HG03558 (cell line): ENCODE measurements at regions not wholly inside any gene's neighbourhood (a gene's known extent, or its start where the extent isn't known, plus 50 kb on each side); places are given as distances from the start of the nearest gene placed in this dataset.
"Not testable (repeated sequence)": the region's sequence is repeated elsewhere in the genome, so short reads cannot be mapped to it uniquely, and the experiment has no call there.

Experiments
- ATAC-seq: cut with Tn5 transposase; IDR thresholded peaks from one replicate; pipeline ENCODE4 v1.9.1; 2021; ENCODE audit warnings: moderate number of reproducible peaks; ENCODE audit not compliant: unreplicated experiment; ENCODE audit errors: extremely low read depth

GRCh38 chrX:134045372-134045771, 60.0 kb upstream of the GPC3 start:
- ATAC-seq: not testable (repeated sequence)

- ATAC-seq: not testable (repeated sequence)
These were observed 81.7 kb upstream of the GPC3 start for GRCh38 chrX:134067107-134067506.

GRCh38 chrX:134071899-134072298, 86.5 kb upstream of the GPC3 start:
- not testable (repeated sequence) for ATAC-seq

- no peak for ATAC-seq
These were observed 87.9 kb upstream of the GPC3 start for GRCh38 chrX:134073341-134073740.

- ATAC-seq: no peak
These were observed 88.8 kb upstream of the GPC3 start for GRCh38 chrX:134074151-134074550.

- ATAC-seq: no peak
These were observed 90.7 kb upstream of the GPC3 start for GRCh38 chrX:134075894-134076718.

- ATAC-seq: no peak
These were observed 110.0 kb upstream of the GPC3 start for GRCh38 chrX:134095366-134095765.

- no peak for ATAC-seq
These were observed 116.2 kb upstream of the GPC3 start for GRCh38 chrX:134101636-134102035.

- ATAC-seq: no peak
These were observed 121.7 kb upstream of the CCDC160 start for GRCh38 chrX:134115270-134115669.

- no peak for ATAC-seq
These were observed 99.6 kb upstream of the CCDC160 start for GRCh38 chrX:134137341-134137740.

GRCh38 chrX:134139090-134139489, 97.9 kb upstream of the CCDC160 start:
- no peak for ATAC-seq

- no peak for ATAC-seq
These were observed 92.8 kb upstream of the CCDC160 start for GRCh38 chrX:134144231-134144630.

- ATAC-seq: no peak
These were observed 90.5 kb upstream of the CCDC160 start for GRCh38 chrX:134146493-134146892.

- no peak for ATAC-seq
These were observed 88.8 kb upstream of the CCDC160 start for GRCh38 chrX:134148172-134148692.

- ATAC-seq: no peak
These were observed 78.0 kb upstream of the CCDC160 start for GRCh38 chrX:134158821-134159512.

GRCh38 chrX:134161162-134161561, 75.8 kb upstream of the CCDC160 start:
- ATAC-seq: no peak

GRCh38 chrX:134162032-134162431, 75.0 kb upstream of the CCDC160 start:
- ATAC-seq: no peak

- ATAC-seq: no peak
These were observed 73.1 kb upstream of the CCDC160 start for GRCh38 chrX:134163836-134164235.

GRCh38 chrX:134167591-134168203, 69.3 kb upstream of the CCDC160 start:
- no peak for ATAC-seq

GRCh38 chrX:134171661-134172587, 65.1 kb upstream of the CCDC160 start:
- ATAC-seq: no peak
